A673 (cell line): ENCODE measurements at regions not wholly inside any gene's neighbourhood (a gene's known extent, or its start where the extent isn't known, plus 50 kb on each side); places are given as distances from the start of the nearest gene placed in this dataset.

Source experiments
- BruUV-seq: library from RNA; stranded (reverse); fragments of 400-500 nt; replicated peaks from 2 replicates; lab custom pipeline; 2021; lab: Mats Ljungman, UMichigan
- CTCF ChIA-PET: fragments of 300-600 bp; sonication (Branson Sonifier 250); formaldehyde crosslinking; loops from one replicate; lab custom pipeline; 2022; ENCODE audit warnings: antibody characterized with exemption; lab: Charles Lee
- POLR2A ChIA-PET: fragments of 300-600 bp; sonication (Branson Sonifier 250); formaldehyde crosslinking; loops from one replicate; lab custom pipeline; 2022; ENCODE audit warnings: antibody characterized with exemption; ENCODE audit not compliant: low non-redundant PET; lab: Charles Lee
- DNase-seq: peaks from one replicate; pipeline ENCODE4 v3.0.0-alpha.2; 2015; ENCODE audit warnings: low spot score
- H3K27ac ChIP-seq: fragments of 200-600 bp; sonication (generic); 2 replicates; pipeline ENCODE4 v1.5.1; 2016; ENCODE audit warnings: mixed run types, low read depth, mild to moderate bottlenecking, mixed read lengths, antibody characterized with exemption, low read length; ENCODE audit not compliant: poor library complexity, severe bottlenecking
- H3K27me3 ChIP-seq: fragments of 200-600 bp; sonication (generic); replicated peaks from 2 replicates; pipeline ENCODE4 v1.6.1; 2017; ENCODE audit warnings: mixed run types, low read depth, mild to moderate bottlenecking, mixed read lengths, antibody characterized with exemption, low read length; ENCODE audit not compliant: insufficient read depth, poor library complexity
- H3K36me3 ChIP-seq: fragments of 200-600 bp; sonication (generic); 2 replicates; pipeline ENCODE4 v1.6.1; 2016; ENCODE audit warnings: mixed run types, mild to moderate bottlenecking, mixed read lengths, antibody characterized with exemption, low read length; ENCODE audit not compliant: insufficient read depth, poor library complexity, severe bottlenecking
- H3K4me1 ChIP-seq: fragments of 200-600 bp; sonication (generic); 2 replicates; pipeline ENCODE4 v1.6.1; 2017; ENCODE audit warnings: mixed run types, mild to moderate bottlenecking, mixed read lengths, antibody characterized with exemption, low read length; ENCODE audit not compliant: insufficient read depth, poor library complexity, severe bottlenecking
- H3K4me3 ChIP-seq: fragments of 200-600 bp; sonication (generic); 2 replicates; pipeline ENCODE4 v1.5.1; 2016; ENCODE audit warnings: low read depth, mixed run types, mild to moderate bottlenecking, mixed read lengths, low read length; ENCODE audit not compliant: poor library complexity, severe bottlenecking
- H3K9me3 ChIP-seq: fragments of 200-600 bp; sonication (generic); 2 replicates; pipeline ENCODE4 v1.6.1; 2016; ENCODE audit warnings: mixed run types, low read depth, mild to moderate bottlenecking, mixed read lengths, antibody characterized with exemption, low read length; ENCODE audit not compliant: poor library complexity, severe bottlenecking
- EZH2 ChIP-seq: fragments of 200-600 bp; sonication (generic); IDR thresholded peaks from 2 replicates; pipeline ENCODE4 v1.6.1; 2017; ENCODE audit warnings: borderline replicate concordance, low read depth, mild to moderate bottlenecking, mixed read lengths, antibody characterized with exemption, low read length; ENCODE audit not compliant: poor library complexity, severe bottlenecking
- intact Hi-C: fragments of 100-400 bp; cut with micrococcal nuclease; formaldehyde crosslinking; loops from one replicate; pipeline ENCODE4 v1.10.0; 2022; ENCODE audit not compliant: unreplicated experiment
- TF ChIP-seq, protein P1 (sequence below): fragments of 300-800, 200-600 bp; sonication (generic); conservative IDR thresholded peaks from 2 replicates; pipeline ENCODE4 v1.5.1; 2017; ENCODE audit warnings: low read depth, mild to moderate bottlenecking, antibody characterized with exemption, low read length, moderate library complexity, mixed read lengths

DNA sequence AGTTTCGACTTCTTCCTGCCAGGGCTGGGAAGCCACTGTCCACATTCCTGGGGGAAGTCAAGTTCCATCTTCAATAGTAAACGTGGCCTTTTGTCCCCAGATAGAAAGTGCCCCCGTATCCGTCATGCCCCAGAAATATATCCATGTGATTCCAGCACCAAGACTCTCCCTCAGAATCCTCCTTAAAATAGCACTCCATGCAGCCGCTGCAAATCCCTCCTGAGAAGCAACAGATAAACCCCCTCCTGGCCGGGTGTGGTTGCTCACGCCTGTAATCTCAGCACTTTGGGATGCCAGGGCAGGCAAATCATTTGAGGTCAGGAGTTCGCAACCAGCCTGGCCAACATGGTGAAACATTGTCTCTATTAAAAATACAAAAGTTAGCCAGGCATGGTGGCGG is 126.1 kb downstream of the OLFM1 start:
- H3K4me1 ChIP-seq = peaks cover 24% of the 10 kb centered on the region
- H3K9me3 ChIP-seq = peaks cover 3% of the 10 kb centered on the region
- no peak overlapping the region for H3K4me3 ChIP-seq
- H3K27ac ChIP-seq = no peak overlapping the region
- DNase-seq = no peak
- H3K36me3 ChIP-seq = no peaks in the 10 kb centered on the region
- ChIA-PET CTCF (no interaction called here), POLR2A (no interaction called here)
- intact Hi-C loops = no loop called here
- no TSS peak for BruUV-seq
- no peak for TF ChIP-seq EZH2
- TF ChIP-seq, protein P1, sequence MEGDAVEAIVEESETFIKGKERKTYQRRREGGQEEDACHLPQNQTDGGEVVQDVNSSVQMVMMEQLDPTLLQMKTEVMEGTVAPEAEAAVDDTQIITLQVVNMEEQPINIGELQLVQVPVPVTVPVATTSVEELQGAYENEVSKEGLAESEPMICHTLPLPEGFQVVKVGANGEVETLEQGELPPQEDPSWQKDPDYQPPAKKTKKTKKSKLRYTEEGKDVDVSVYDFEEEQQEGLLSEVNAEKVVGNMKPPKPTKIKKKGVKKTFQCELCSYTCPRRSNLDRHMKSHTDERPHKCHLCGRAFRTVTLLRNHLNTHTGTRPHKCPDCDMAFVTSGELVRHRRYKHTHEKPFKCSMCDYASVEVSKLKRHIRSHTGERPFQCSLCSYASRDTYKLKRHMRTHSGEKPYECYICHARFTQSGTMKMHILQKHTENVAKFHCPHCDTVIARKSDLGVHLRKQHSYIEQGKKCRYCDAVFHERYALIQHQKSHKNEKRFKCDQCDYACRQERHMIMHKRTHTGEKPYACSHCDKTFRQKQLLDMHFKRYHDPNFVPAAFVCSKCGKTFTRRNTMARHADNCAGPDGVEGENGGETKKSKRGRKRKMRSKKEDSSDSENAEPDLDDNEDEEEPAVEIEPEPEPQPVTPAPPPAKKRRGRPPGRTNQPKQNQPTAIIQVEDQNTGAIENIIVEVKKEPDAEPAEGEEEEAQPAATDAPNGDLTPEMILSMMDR = no peak
- H3K27me3 ChIP-seq = no peaks in the 10 kb centered on the region

DNA sequence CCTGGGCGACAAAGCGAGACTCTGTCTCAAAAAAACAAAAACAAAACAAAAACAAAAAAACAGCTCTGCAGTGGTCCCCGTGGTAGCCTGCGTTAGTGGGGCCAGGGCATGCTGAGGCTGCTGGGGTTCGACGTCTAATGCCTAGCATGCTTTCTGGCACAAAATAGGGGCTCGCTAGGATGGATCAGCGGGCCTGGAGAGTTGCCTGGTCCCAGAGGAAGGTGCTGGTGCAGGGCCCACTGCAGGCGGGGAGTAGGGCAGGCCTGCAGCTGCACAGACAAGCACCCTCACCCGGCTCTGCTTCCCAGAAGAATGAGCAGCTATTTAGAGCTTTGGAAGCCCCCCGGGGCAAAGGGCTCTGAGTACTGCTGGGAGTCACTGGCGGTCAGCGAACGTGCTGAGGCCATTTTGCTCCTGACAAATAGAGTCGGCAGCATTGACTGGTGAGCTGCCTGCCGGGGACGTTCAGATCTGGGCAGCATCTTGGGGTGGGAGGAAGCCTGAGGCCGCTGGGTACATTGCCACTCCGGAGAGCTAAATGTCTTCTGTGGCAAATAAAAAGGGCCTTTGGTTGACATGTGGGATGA is 126.7 kb downstream of the OLFM1 start:
- ChIA-PET CTCF (no interaction called here), POLR2A (no interaction called here)
- DNase-seq = no peak
- Histone ChIP-seq H3K27ac (no peak overlapping the region), H3K4me3 (no peak overlapping the region), H3K9me3 (peaks cover 3% of the 10 kb centered on the region), H3K27me3 (no peaks in the 10 kb centered on the region), H3K36me3 (no peaks in the 10 kb centered on the region), H3K4me1 (peaks cover 30% of the 10 kb centered on the region)
- intact Hi-C loops = no loop called here
- TF ChIP-seq EZH2 = no peak
- TF ChIP-seq, protein P1 = no peak
- BruUV-seq = no TSS peak

DNA sequence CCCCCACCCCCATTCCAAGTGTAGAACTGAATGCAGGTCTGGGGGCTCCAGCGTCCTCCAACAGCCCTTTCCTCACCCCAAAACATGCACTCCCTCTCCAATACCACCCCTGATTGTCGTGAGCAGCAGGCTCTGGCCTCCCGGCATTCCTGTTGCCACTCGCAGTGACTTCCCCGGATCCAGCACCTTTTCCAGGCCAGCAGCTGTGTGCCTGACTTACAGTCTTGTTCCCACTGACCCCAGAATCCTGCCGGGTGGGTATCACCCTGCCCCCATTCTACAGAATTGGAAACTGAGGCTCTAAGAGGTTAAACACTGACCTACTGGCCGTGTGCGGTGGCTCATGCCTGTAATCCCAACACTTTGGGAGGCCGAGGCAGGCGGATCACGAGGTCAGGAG is 127.2 kb downstream of the OLFM1 start:
- no peaks in the 10 kb centered on the region for H3K27me3 ChIP-seq
- H3K27ac ChIP-seq = no peak overlapping the region
- peaks cover 3% of the 10 kb centered on the region for H3K9me3 ChIP-seq
- no peak overlapping the region for H3K4me3 ChIP-seq
- peaks cover 30% of the 10 kb centered on the region for H3K4me1 ChIP-seq
- TF ChIP-seq, protein P1 = no peak
- TF ChIP-seq EZH2 = no peak
- ChIA-PET CTCF (no interaction called here), POLR2A (no interaction called here)
- no peaks in the 10 kb centered on the region for H3K36me3 ChIP-seq
- BruUV-seq = no TSS peak
- intact Hi-C loops = no loop called here
- DNase-seq = no peak
